Endothelial cell of umbilical vein (primary cell): ENCODE measurements at regions not wholly inside any gene's neighbourhood (a gene's known extent, or its start where the extent isn't known, plus 50 kb on each side); places are given as distances from the start of the nearest gene placed in this dataset.

Source experiments
- BruUV-seq: library from RNA; stranded (reverse); fragments of 400-500 nt; replicated peaks from 2 replicates; lab custom pipeline; 2021; lab: Mats Ljungman, UMichigan
- CTCF ChIA-PET: fragments of 300-600, 350-600 bp; sonication (Branson Sonifier 250); formaldehyde crosslinking; loops from one replicate; lab custom pipeline; 2021; ENCODE audit warnings: antibody characterized with exemption, inconsistent platforms; lab: Charles Lee
- POLR2A ChIA-PET: fragments of 300-600, 350-600 bp; sonication (Branson Sonifier 250); formaldehyde crosslinking; loops from one replicate; lab custom pipeline; 2021; ENCODE audit warnings: antibody characterized with exemption, inconsistent platforms; lab: Charles Lee
- DNase-seq: peaks from one replicate; pipeline ENCODE4 v3.0.0-alpha.2; 2011; ENCODE audit warnings: low read depth, low spot score
- FAIRE-seq: peaks from 2 replicates; lab custom pipeline; 2011; peaks lifted over from hg19 to GRCh38; lab: Jason Lieb, UNC
- H2AFZ ChIP-seq: 2 replicates; pipeline ENCODE4 v1.6.0; 2012; ENCODE audit warnings: low read depth, low read length, control low read depth, inconsistent platforms
- H3K27ac ChIP-seq: 2 replicates; pipeline ENCODE4 v1.5.1; 2011; ENCODE audit warnings: low read depth, mild to moderate bottlenecking, control low read depth, low read length, moderate library complexity; ENCODE audit not compliant: insufficient read depth
- H3K27me3 ChIP-seq, 2 experiments: 2 replicates each; pipeline versions ENCODE4 v1.6.0 to v1.6.1; 2011; ENCODE audit warnings: low read length in 2 of 2, mixed read lengths in 1 of 2; ENCODE audit not compliant: control insufficient read depth in 2 of 2, insufficient read depth in 2 of 2
- H3K36me3 ChIP-seq, 2 experiments: 2 replicates in 1 of 2; 3 replicates in 1 of 2; pipeline ENCODE4 v1.5.1; 2011; ENCODE audit warnings: low read length in 2 of 2, mild to moderate bottlenecking in 1 of 2, moderate library complexity in 1 of 2; ENCODE audit not compliant: control insufficient read depth in 2 of 2, insufficient read depth in 2 of 2; ENCODE audit errors: extremely low read depth in 1 of 2
- H3K4me1 ChIP-seq: 3 replicates; pipeline ENCODE4 v1.5.1; 2011; ENCODE audit warnings: mild to moderate bottlenecking, low read length; ENCODE audit not compliant: control insufficient read depth, insufficient read depth; ENCODE audit errors: extremely low read depth
- H3K4me2 ChIP-seq: 2 replicates; pipeline ENCODE4 v1.6.1; 2011; ENCODE audit warnings: low read length, control low read depth, mixed read lengths; ENCODE audit not compliant: insufficient read depth
- H3K4me3 ChIP-seq, 3 experiments: fragments of 200-600 bp in 1 of 3; sonication (generic), shearing (Covaris generic) in 1 of 3; replicated peaks in 1 of 3; 2 replicates each; pipeline ENCODE4 v1.5.1; 2011 to 2016; ENCODE audit warnings: control low read depth in 3 of 3, low read length in 3 of 3, mild to moderate bottlenecking in 2 of 3, inconsistent platforms in 1 of 3, low read depth in 1 of 3, moderate library complexity in 1 of 3; ENCODE audit not compliant: insufficient read depth in 1 of 3
- H3K79me2 ChIP-seq: 2 replicates; pipeline ENCODE4 v1.6.0; 2012; ENCODE audit warnings: low read length, inconsistent platforms; ENCODE audit not compliant: control insufficient read depth, insufficient read depth
- H3K9ac ChIP-seq: replicated peaks from 2 replicates; pipeline ENCODE3; 2011; ENCODE audit warnings: low read length, control low read depth; ENCODE audit not compliant: insufficient read depth; ENCODE audit errors: extremely low read depth
- H3K9me1 ChIP-seq: replicated peaks from 3 replicates; pipeline ENCODE4 v1.6.0; 2011; ENCODE audit warnings: mild to moderate bottlenecking, low read length; ENCODE audit not compliant: control insufficient read depth, insufficient read depth; ENCODE audit errors: extremely low read depth
- H3K9me3 ChIP-seq: replicated peaks from 2 replicates; pipeline ENCODE4 v1.5.1; 2012; ENCODE audit warnings: low read length, inconsistent platforms; ENCODE audit not compliant: control insufficient read depth, insufficient read depth
- H4K20me1 ChIP-seq: replicated peaks from 2 replicates; pipeline ENCODE3; 2011; ENCODE audit warnings: mild to moderate bottlenecking, low read length; ENCODE audit not compliant: control insufficient read depth, insufficient read depth; ENCODE audit errors: extremely low read depth
- EZH2 ChIP-seq: IDR thresholded peaks from 2 replicates; pipeline ENCODE4 v1.6.1; 2012; ENCODE audit warnings: borderline replicate concordance, low read depth, mild to moderate bottlenecking, moderate library complexity, low read length, inconsistent platforms; ENCODE audit not compliant: severe bottlenecking
- FOS ChIP-seq: IDR thresholded peaks from 2 replicates; pipeline ENCODE4 v1.6.1; 2011; ENCODE audit warnings: mild to moderate bottlenecking, low read length, moderate library complexity, borderline replicate concordance; ENCODE audit not compliant: insufficient read depth
- GATA2 ChIP-seq: IDR thresholded peaks from 2 replicates; pipeline ENCODE4 v1.7.0; 2011; ENCODE audit warnings: low read depth, mild to moderate bottlenecking, moderate library complexity, mixed read lengths, low read length; ENCODE audit not compliant: insufficient read length, insufficient read depth
- JUN ChIP-seq: IDR thresholded peaks from 2 replicates; pipeline ENCODE4 v1.6.1; 2011; ENCODE audit warnings: borderline replicate concordance, low read depth; ENCODE audit not compliant: insufficient read length, insufficient read depth
- MAX ChIP-seq: IDR thresholded peaks from 2 replicates; pipeline ENCODE4 v1.6.1; 2011; ENCODE audit not compliant: insufficient read depth, insufficient read length
- MYC ChIP-seq: IDR thresholded peaks from one replicate; pipeline ENCODE4 v1.6.1; 2011; ENCODE audit warnings: mild to moderate bottlenecking, low read depth, low read length
- POLR2A ChIP-seq: IDR thresholded peaks from 2 replicates; pipeline ENCODE4 v1.6.1; 2012; ENCODE audit warnings: low read depth, mild to moderate bottlenecking, control low read depth, low read length
- POLR2AphosphoS5 ChIP-seq: IDR thresholded peaks from 2 replicates; pipeline ENCODE4 v1.6.1; 2012; ENCODE audit warnings: low read depth, mild to moderate bottlenecking, control low read depth, low read length, moderate library complexity; ENCODE audit not compliant: insufficient read depth
- dilution Hi-C: fragments of 300-500 bp; cut with MboI; formaldehyde crosslinking; loops from one replicate; pipeline ENCODE4 v1.15.0; 2019; ENCODE audit warnings: low sequenced_read_pairs; ENCODE audit not compliant: extremely low pct_ligation_motif_present
- intact Hi-C: fragments of 100-400 bp; cut with micrococcal nuclease; formaldehyde crosslinking; loops from one replicate; pipeline ENCODE4 v1.10.0; 2022
- TF ChIP-seq, protein P1 (sequence below), 2 donors: IDR thresholded peaks; 1 replicate in 1 of 2; 2 replicates in 1 of 2; pipeline ENCODE4 v1.5.1; 2011; ENCODE audit warnings: low read length in 2 of 2, mild to moderate bottlenecking in 2 of 2, moderate library complexity in 2 of 2, control low read depth in 1 of 2, inconsistent platforms in 1 of 2, low read depth in 1 of 2; ENCODE audit not compliant: insufficient read depth in 1 of 2; ENCODE audit errors: extremely low read depth in 1 of 2

DNA sequence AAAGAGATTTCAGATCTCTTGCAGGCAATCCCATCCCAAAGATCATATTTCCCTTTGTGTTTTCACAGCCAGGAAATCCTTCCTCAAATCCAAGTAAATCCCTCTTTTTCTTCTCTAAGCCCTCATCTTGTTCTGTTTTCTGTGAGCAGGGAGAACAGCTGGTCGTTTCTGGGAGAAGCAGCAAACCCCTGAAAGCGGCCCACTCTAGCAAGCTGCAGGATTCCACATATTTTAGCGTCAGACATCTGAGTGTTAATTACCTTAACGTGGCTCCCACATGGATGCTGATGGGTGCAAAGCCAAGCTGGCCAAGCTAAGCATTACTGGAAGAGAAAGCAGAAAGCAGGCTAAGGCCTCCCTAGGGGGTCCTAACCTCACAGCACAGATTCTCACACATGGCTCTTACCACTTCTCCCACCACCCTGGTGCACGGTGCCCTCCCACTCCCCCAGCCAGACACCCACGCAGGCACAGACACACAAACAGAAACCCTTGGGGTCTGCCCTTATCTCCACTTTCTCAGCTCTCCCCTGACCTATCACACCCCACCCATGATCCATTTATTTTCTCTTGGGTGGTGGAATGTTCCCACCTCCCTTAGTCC lies 551.0 kb upstream of the AUTS2 start:
- Histone ChIP-seq H3K9ac (no peak overlapping the region), H3K9me1 (no peaks in the 10 kb centered on the region), H3K79me2 (no peaks in the 10 kb centered on the region), H4K20me1 (no peaks in the 10 kb centered on the region), H3K27me3 (no peaks in the 10 kb centered on the region), H2AFZ (no peak overlapping the region), H3K4me3 (no peak overlapping the region), H3K27ac (no peak overlapping the region), H3K36me3 (no peaks in the 10 kb centered on the region), H3K4me2 (no peak overlapping the region), H3K4me1 (no peaks in the 10 kb centered on the region), H3K9me3 (peaks cover 9% of the 10 kb centered on the region)
- DNase-seq, result no peak
- FAIRE-seq, result no peak
- dilution Hi-C loops (no loop called here), intact Hi-C loops (no loop called here)
- POLR2A ChIA-PET, result no interaction called here
- no peak for TF ChIP-seq POLR2AphosphoS5
- TF ChIP-seq GATA2, result no peak
- TF ChIP-seq MAX, result no peak
- CTCF ChIA-PET, result no interaction called here
- BruUV-seq, result no TSS peak

DNA sequence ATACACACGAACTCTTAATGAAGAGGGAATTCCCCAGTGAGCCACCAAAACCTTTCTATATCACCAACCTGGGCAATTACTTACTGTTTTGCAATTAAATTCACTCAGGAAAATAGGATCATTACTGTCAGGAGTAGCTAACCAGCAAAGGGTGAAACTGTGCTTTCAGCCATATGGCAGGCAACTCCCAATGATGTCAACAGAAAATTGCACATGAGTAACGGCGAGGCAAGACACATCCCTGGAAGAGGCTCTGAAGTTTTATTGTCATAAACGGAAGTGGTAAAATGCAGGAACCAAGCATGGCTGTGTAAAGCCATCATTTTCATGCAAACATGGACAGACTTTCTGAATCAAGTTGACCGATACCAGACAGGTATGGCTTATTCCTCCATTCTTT lies 548.9 kb upstream of the AUTS2 start:
- H2AFZ ChIP-seq, result no peak overlapping the region
- H3K9me1 ChIP-seq, result no peaks in the 10 kb centered on the region
- POLR2A ChIA-PET, result no interaction called here
- FAIRE-seq, result no peak
- H3K27ac ChIP-seq, result no peak overlapping the region
- no peak for TF ChIP-seq MAX
- TF ChIP-seq FOS, result no peak
- no peak for TF ChIP-seq GATA2
- TF ChIP-seq MYC, result no peak
- no peak for TF ChIP-seq JUN
- TF ChIP-seq, protein P1, sequence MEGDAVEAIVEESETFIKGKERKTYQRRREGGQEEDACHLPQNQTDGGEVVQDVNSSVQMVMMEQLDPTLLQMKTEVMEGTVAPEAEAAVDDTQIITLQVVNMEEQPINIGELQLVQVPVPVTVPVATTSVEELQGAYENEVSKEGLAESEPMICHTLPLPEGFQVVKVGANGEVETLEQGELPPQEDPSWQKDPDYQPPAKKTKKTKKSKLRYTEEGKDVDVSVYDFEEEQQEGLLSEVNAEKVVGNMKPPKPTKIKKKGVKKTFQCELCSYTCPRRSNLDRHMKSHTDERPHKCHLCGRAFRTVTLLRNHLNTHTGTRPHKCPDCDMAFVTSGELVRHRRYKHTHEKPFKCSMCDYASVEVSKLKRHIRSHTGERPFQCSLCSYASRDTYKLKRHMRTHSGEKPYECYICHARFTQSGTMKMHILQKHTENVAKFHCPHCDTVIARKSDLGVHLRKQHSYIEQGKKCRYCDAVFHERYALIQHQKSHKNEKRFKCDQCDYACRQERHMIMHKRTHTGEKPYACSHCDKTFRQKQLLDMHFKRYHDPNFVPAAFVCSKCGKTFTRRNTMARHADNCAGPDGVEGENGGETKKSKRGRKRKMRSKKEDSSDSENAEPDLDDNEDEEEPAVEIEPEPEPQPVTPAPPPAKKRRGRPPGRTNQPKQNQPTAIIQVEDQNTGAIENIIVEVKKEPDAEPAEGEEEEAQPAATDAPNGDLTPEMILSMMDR (IDR thresholded peaks at IDR 0.05; ENCODE audit: extremely low read depth in 1 of 2, insufficient read depth in 1 of 2, low read depth in 1 of 2, low read length in 2 of 2), result no peak
- TF ChIP-seq POLR2AphosphoS5, result no peak
- no peak for TF ChIP-seq POLR2A
- TF ChIP-seq EZH2, result no peak
- no peaks in the 10 kb centered on the region for H3K36me3 ChIP-seq
- CTCF ChIA-PET, result no interaction called here
- no peaks in the 10 kb centered on the region for H3K4me1 ChIP-seq
- H3K4me3 ChIP-seq, result no peak overlapping the region
- peaks cover 8% of the 10 kb centered on the region for H3K9me3 ChIP-seq
- no TSS peak for BruUV-seq
- no peaks in the 10 kb centered on the region for H4K20me1 ChIP-seq
- no peak overlapping the region for H3K4me2 ChIP-seq
- dilution Hi-C loops (no loop called here), intact Hi-C loops (no loop called here)
- H3K79me2 ChIP-seq, result no peaks in the 10 kb centered on the region
- H3K27me3 ChIP-seq, result no peaks in the 10 kb centered on the region
- DNase-seq, result no peak
- H3K9ac ChIP-seq, result no peak overlapping the region
